Ecto neural progenitor cell (in vitro differentiated cells): ENCODE measurements at regions not wholly inside any gene's neighbourhood (a gene's known extent, or its start where the extent isn't known, plus 50 kb on each side); places are given as distances from the start of the nearest gene placed in this dataset.

Source experiments
- DNase-seq: peaks from one replicate; pipeline ENCODE4 v3.0.0-alpha.2; 2018; ENCODE audit warnings: low spot score

DNA sequence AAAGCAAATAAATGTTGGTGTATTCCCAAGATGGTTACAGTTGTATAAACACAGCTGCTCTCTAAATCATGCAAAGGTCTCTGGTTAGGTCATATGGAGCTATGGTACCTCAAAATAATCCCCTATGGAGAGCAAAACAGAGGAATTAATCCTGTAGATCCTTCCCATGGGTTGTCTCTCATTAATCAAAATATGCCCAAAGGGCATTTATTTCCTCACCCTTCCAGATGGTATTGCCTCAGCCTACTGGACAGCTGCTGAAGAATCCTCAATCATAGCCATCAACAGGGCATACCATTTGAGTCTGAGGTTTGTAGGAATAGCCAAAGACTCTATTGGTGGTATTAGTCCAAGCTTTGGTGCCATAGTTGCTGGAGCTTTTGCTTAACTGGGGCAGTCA is 360.9 kb downstream of the RPL10L start:
- no peak for DNase-seq

DNA sequence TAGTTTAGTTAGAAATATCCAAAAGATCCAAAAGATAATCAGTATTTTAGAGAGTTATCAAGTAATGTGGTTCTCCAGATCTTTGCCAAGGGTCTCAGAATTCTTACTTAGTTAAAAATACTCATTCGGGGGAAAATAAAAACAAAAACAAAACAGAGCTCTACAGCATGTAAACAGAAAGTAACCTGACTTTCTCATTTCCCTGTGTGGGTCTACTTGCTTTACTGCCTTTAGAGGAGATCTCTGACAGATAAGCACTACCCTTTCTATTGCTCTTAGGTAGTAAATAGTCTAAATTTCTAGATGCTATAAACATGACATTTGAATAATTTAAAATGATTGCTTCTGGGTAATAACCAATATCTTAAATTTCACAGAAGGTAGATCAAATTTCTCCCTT is 371.8 kb downstream of the RPL10L start:
- no peak for DNase-seq

DNA sequence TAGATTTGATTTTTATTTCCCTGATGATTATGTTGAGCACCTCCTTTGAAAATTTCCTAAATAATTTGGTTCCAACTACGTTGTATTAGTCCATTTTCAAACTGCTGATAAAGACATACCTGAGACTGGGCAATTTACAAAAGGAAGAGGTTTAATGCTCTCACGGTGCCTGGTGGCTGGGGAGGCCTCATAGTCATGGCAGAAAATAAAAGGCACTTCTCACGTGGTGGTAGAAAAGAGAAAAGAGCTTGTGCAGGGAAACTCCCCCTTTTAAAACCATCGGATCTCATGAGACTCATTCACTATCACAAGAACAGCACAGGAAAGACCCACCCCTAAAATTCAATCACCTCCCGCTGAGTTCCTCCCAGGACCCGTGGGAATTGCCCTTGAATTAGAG is 372.3 kb downstream of the RPL10L start:
- DNase-seq = no peak

DNA sequence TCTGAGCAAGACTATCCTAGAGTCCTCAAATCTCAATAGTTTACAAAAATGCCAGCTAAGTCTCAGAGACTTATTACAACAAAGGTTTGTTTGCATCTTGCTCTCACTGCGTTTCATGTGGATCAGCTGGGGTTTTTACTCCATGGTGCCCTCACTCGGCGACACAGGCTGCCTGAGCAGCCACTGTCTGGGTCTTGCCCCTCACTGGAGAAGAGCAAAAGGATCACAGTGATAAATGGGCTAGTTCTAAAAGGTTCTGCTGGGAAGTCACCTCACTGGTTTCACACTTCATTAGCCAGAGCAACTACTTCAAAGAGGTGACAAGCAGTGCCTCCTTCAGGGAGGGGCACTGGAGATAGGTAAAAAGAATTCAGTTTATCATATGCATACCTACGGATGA is 392.0 kb downstream of the RPL10L start:
- DNase-seq = peak; percentile 54

DNA sequence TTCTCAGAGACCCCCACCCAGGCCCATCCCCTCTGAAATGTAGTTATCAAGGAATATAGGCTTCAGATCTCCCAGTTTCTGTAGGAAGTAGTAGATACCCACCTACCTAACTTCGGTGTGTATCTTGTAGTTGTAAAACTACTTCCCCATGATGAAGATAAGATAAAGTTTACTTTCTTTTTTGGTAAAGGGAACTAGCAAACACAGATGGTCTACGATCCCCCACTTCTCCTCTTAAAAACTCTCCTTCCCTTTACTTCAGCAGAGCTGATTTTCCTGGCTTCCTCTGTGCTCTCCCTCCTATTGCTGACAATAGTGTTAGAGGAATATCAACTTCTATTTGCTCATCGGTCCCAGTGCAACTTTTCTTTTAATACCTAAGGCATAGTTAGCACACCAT is 395.2 kb downstream of the RPL10L start:
- DNase-seq = no peak

DNA sequence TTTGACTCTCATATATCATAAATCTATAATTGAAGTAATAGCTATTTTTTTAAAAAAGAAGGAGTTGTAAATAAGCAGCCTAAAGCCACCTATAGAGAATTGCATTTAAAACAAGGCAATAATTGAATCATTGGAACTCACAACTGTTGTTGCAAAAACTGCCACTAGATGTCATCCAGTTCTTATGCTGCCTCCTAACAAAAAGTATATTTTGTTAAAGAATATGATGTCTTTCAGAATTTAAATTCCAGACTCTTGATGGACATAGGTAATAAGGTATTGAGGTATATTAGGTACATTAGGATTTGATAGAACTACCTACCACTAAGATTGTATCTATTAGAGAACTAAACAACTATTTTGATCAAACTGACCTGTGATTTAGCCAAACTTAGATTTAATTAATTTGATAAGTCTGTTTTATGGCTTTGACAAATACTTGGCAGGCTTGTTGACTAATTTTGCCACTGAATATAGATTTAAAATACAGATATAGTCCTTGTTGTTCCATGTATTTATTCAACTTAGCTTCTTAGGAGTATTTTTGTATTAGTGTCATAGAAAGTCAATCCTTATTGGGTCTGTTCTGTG is 401.4 kb downstream of the RPL10L start:
- DNase-seq = no peak

DNA sequence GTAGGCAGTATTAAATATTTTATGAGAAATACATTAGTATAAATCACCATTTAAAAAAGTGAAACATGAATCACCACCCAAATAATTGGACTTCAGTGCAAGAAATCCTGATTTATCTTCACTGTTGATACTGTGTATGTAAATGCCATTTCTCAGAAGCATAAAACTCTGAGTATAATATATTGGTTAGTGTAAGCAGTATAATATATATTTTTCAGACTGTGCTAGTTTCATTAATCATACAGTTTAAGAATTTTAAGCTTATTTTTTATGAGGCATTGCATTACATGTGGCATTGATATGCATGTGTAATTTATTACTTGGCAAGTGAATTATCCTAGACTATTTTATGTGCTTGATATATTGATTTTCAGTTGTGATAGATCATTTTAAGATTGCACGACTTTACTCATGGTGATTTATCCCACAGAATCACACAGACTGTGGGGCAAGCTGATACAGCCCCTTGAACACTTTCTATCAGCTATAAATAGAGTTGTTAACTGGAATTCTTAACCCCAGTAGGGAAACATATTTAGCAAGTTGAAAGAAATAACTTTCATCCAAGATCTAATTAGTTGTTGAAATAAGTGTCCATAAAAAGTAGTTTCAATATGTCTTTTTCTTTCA is 403.5 kb downstream of the RPL10L start:
- DNase-seq = no peak

DNA sequence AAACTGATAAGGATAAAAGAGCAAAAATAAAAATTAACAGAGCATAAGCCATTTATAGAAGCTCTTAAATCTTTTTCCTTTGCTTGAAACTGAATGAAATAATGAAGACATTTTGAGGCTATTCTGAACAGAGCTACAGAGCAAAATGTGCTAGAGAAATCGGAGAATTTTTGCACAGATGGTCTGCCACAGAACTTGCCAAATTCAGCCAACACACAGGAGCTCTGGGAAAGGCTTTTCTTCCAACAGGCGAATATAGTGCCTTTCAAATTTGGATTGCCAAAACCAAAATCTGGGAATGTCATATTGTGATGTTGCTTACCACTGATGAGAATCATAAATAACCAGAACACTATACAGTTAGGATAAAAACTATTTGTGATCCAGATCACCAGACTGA is 406.3 kb downstream of the RPL10L start:
- DNase-seq = no peak

DNA sequence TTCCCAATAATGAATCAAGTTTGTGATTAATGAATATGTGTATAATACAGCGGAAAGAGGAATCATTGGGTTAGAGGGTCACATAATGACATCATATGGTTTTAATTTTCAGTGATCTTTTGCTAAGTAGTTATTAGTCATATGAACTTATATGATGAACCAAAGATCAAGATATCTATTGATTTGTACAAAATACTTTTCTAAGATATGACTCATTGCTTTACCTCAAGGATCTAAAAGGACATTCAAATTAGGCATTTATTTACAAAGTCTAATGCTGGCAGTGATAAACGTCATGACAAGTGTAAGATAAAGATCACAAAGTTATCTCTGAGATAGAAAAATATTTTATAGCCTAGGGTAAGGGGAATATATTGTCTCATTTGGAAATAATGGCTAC is 417.8 kb downstream of the RPL10L start:
- no peak for DNase-seq

DNA sequence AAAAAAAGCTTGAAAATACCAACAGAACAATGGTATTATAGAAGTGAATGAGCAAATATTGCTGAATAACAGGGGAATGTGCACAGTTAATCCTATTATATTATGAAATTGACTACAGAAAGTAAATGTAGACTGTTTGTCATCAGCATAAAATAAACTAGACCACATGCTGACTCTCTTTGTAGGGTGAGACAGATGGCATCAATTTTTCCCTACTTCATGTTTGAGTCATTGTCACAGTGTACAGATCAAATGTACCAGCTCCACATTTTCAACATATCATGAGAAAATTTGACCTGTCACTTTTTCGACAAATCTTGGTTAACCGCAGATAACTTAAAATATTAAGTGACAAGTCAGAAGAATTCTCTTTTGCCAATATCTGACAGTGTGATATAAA is 421.0 kb downstream of the RPL10L start:
- DNase-seq = no peak

DNA sequence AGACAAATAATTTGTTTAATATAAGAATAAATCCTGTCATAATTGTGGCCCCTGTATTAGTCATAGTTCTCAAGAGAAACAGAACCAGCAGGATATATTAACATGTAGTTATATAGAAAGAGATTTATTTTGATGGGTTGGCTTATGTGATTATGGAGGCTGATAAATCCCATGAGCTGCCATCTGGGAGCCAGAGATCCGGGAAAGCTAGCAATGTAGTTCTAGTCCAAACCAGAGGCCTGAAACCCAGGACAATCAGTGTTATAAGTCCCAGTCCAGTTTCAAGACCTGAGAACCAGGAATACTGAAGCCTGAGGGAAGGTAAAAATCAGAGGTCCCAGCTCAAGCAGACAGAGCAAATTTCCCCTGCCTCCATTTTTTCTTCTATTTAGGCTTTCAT is 435.8 kb downstream of the RPL10L start:
- DNase-seq = no peak

DNA sequence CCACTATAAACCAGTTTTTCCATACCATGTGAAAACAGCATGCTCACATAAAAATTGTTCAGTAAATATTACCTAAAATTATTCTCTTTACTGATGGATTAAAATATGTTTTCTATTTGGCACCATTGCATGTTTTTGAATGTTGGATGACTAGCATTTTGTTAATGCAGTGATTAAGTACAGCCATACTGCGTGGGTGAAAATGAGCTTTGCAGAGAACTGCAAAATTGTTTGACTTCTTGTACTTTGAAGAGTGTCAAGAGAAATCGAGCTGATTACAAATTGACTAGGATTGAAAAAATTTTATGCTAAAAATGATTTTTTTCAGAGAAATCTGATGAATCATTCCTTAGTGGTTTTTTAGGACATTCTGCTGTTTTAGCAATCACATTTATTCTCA is 452.9 kb downstream of the RPL10L start:
- DNase-seq = no peak

DNA sequence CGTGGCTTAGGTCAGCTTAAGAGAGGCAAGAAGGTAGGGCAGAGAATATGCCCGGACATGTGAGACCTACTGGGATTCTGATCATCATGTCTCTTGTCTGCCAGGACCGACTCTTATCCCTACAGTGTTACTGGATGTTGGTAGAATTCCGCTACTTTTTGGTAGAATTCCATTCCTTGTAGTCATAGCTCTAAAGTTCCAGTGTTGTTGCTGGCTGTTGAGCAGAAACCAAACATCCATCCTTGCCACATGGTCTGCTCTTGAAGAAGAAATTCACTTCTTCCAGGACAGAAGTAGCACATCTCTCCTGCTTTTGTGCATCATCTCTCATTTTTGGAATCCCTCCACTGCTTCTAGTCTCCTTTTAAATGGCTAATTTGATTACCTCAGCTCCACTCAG is 453.7 kb downstream of the RPL10L start:
- DNase-seq = no peak
